Gastroesophageal sphincter (tissue), 4 donors: ENCODE measurements at regions not wholly inside any gene's neighbourhood (a gene's known extent, or its start where the extent isn't known, plus 50 kb on each side); places are given as distances from the start of the nearest gene placed in this dataset.

Source experiments
- ATAC-seq: fragments of 150-250 bp; one replicate; pipeline ENCODE4 v1.9.1; 2016; ENCODE audit warnings: mild to moderate bottlenecking, moderate library complexity
- H3K27ac ChIP-seq, 4 donors: fragments of 200-600 bp; sonication (generic) in 3 of 4; 1 replicate in 3 of 4; 2 replicates in 1 of 4; pipeline ENCODE4 v1.5.1; 2016 to 2019
- H3K27me3 ChIP-seq: fragments of 200-600 bp; sonication (generic); one replicate; pipeline ENCODE4 v1.5.1; 2019
- H3K36me3 ChIP-seq, 2 donors: fragments of 200-600 bp; sonication (generic); one replicate each; pipeline ENCODE4 v1.5.1; 2019; ENCODE audit warnings: control low read depth in 1 of 2
- H3K4me1 ChIP-seq, 3 donors: fragments of 200-600 bp; sonication (generic); 1 replicate in 2 of 3; 2 replicates in 1 of 3; pipeline ENCODE4 v1.5.1; 2016 to 2019; ENCODE audit warnings: control low read depth in 2 of 3
- H3K4me3 ChIP-seq, 2 donors: fragments of 200-600 bp; sonication (generic); one replicate each; pipeline ENCODE4 v1.5.1; 2019; ENCODE audit warnings: mild to moderate bottlenecking in 1 of 2, moderate library complexity in 1 of 2
- H3K9me3 ChIP-seq, 3 donors: fragments of 200-600 bp; sonication (generic); one replicate each; pipeline ENCODE4 v1.5.1; 2017 to 2019; ENCODE audit warnings: control low read depth in 2 of 3
- CTCF ChIP-seq, 4 experiments: fragments of 200-600 bp in 2 of 4; fragments of 450-650 bp in 2 of 4; sonication (generic) in 1 of 4; IDR thresholded peaks; one replicate each; pipeline ENCODE4 v1.5.1; 2017 to 2019; ENCODE audit warnings: antibody characterized with exemption in 4 of 4, mild to moderate bottlenecking in 2 of 4, moderate library complexity in 2 of 4
- EP300 ChIP-seq: sonication (generic); formaldehyde crosslinking; IDR thresholded peaks from one replicate; pipeline ENCODE4 v1.6.1; 2017; ENCODE audit warnings: antibody characterized with exemption, mild to moderate bottlenecking
- POLR2A ChIP-seq, 2 donors: fragments of 450-650 bp; IDR thresholded peaks; one replicate each; pipeline ENCODE4 v1.6.1; 2017; ENCODE audit warnings: antibody characterized with exemption in 2 of 2, mild to moderate bottlenecking in 2 of 2, moderate library complexity in 1 of 2
- POLR2AphosphoS5 ChIP-seq: sonication (generic); formaldehyde crosslinking; IDR thresholded peaks from one replicate; pipeline ENCODE4 v1.6.1; 2017; ENCODE audit warnings: antibody characterized with exemption
- WGBS, 2 donors: methylation state at CpG; one replicate each; pipeline ENCODE4 v1.1.5; 2018; ENCODE audit warnings: low coverage in 1 of 2; 5-methylcytosine and 5-hydroxymethylcytosine counted together

- ATAC-seq, result no peak
- no peak for TF ChIP-seq EP300
- TF ChIP-seq CTCF (IDR thresholded peaks at IDR 0.05), result no peak
- TF ChIP-seq POLR2AphosphoS5, result no peak
- no peak overlapping the region for H3K4me3 ChIP-seq
- WGBS, 2 donors, result 60 to 70% methylated on average over 2 of the region's 2 CpGs
- H3K27ac ChIP-seq, result no peak overlapping the region
- no peaks in the 10 kb centered on the region for H3K4me1 ChIP-seq
- H3K27me3 ChIP-seq, result peaks cover 9% of the 10 kb centered on the region
- peaks cover 0 to 15% (median 0%) of the 10 kb centered on the region in 3 donors for H3K9me3 ChIP-seq
- H3K36me3 ChIP-seq, result no peaks in the 10 kb centered on the region
Measured at GRCh38 chr2:234641086-234641485, 144.2 kb upstream of the ARL4C start.

- Histone ChIP-seq H3K27me3 (peaks cover 9% of the 10 kb centered on the region), H3K4me3 (no peak overlapping the region), H3K9me3 (peaks cover 0 to 15% (median 0%) of the 10 kb centered on the region in 3 donors), H3K36me3 (no peaks in the 10 kb centered on the region), H3K27ac (no peak overlapping the region), H3K4me1 (no peaks in the 10 kb centered on the region)
- TF ChIP-seq POLR2AphosphoS5, result no peak
- no peak for TF ChIP-seq CTCF (IDR thresholded peaks at IDR 0.05)
- no peak for TF ChIP-seq POLR2A (IDR thresholded peaks at IDR 0.05)
- no peak for TF ChIP-seq EP300
- 60 to 88% methylated on average over 1 of the region's 1 CpG for WGBS, 2 donors
- ATAC-seq, result no peak
Measured at GRCh38 chr2:234640657-234641056, 143.8 kb upstream of the ARL4C start.

GRCh38 chr2:234638966-234639365 is 142.1 kb upstream of the ARL4C start:
- Histone ChIP-seq H3K27me3 (peaks cover 9% of the 10 kb centered on the region), H3K4me1 (no peaks in the 10 kb centered on the region)
- WGBS, 2 donors, result 100% methylated on average over 1 of the region's 1 CpG

GRCh38 chr2:234635284-234635683 is 138.4 kb upstream of the ARL4C start:
- H3K9me3 ChIP-seq, result no peaks in the 10 kb centered on the region
- H3K27me3 ChIP-seq, result peaks cover 7% of the 10 kb centered on the region
- H3K27ac ChIP-seq, result no peak overlapping the region
- H3K36me3 ChIP-seq, result no peaks in the 10 kb centered on the region
- H3K4me3 ChIP-seq, result no peak overlapping the region
- no peak for ATAC-seq
- peaks cover 0 to 9% (median 0%) of the 10 kb centered on the region in 3 donors for H3K4me1 ChIP-seq
- TF ChIP-seq POLR2A (IDR thresholded peaks at IDR 0.05), result no peak
- WGBS, 2 donors, result 78% methylated on average over 1 of the region's 1 CpG; no CpG with 5 or more reads in 1 of the 2 donors

More at GRCh38 chr2:234638966-234639365, 142.1 kb upstream of the ARL4C start:
- H3K36me3 ChIP-seq, result no peaks in the 10 kb centered on the region
- H3K27ac ChIP-seq, result no peak overlapping the region
- no peak for ATAC-seq
- H3K4me3 ChIP-seq, result no peak overlapping the region
- H3K9me3 ChIP-seq, result peaks cover 0 to 12% (median 0%) of the 10 kb centered on the region in 3 donors
- TF ChIP-seq CTCF (IDR thresholded peaks at IDR 0.05), result no peak
- TF ChIP-seq EP300, result no peak
- no peak for TF ChIP-seq POLR2AphosphoS5
- TF ChIP-seq POLR2A (IDR thresholded peaks at IDR 0.05), result no peak

- H3K4me1 ChIP-seq, result peaks cover 0 to 9% (median 0%) of the 10 kb centered on the region in 3 donors
- no peaks in the 10 kb centered on the region for H3K36me3 ChIP-seq
- ATAC-seq, result no peak
- no peak overlapping the region for H3K27ac ChIP-seq
- no peak overlapping the region for H3K4me3 ChIP-seq
- WGBS, 2 donors, result 98 to 100% methylated on average over 5 to 9 of the region's 9 CpGs
- no peaks in the 10 kb centered on the region for H3K27me3 ChIP-seq
- H3K9me3 ChIP-seq, result no peaks in the 10 kb centered on the region
- TF ChIP-seq POLR2AphosphoS5 (no peak), EP300 (no peak)
Measured at GRCh38 chr2:234633581-234634230, 136.8 kb upstream of the ARL4C start.
